NCI-H748 (cell line): ENCODE measurements at regions not wholly inside any gene's neighbourhood (a gene's known extent, or its start where the extent isn't known, plus 50 kb on each side); places are given as distances from the start of the nearest gene placed in this dataset.
A peak's percentile ranks its signal among the peaks of the same experiment; 100 is the strongest.
"Not testable (repeated sequence)": the region's sequence is repeated elsewhere in the genome, so short reads cannot be mapped to it uniquely, and the experiment has no call there.

Experiments used
- DNase-seq: peaks from one replicate; lab custom pipeline; 2025; ENCODE audit not compliant: unreplicated experiment; lab: John Stamatoyannopoulos, UW

GRCh38 chr15:36432161-36432560 lies 147.3 kb upstream of the CDIN1 start:
- DNase-seq = no peak

DNA sequence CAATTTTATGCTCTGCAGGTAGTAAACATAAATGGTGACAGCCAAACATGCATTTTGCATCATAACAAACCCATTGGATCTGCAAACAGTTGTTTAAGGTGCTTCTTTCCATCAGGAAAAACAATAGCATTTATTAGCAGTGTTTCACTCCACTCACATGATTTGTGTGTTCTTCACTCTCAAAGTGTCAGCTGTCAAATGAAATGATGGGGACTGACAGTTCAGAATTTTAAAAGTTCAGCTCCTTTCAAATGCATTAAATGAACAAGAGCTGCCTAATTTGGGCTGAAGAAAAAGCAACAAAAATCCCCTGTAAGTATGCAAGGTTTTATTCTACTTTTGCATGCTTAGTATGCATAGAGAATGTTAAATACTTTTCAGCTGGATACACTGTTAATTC lies 145.2 kb upstream of the CDIN1 start:
- no peak for DNase-seq

- no peak for DNase-seq
Observed at GRCh38 chr15:36438499-36438898, 140.9 kb upstream of the CDIN1 start.

DNA sequence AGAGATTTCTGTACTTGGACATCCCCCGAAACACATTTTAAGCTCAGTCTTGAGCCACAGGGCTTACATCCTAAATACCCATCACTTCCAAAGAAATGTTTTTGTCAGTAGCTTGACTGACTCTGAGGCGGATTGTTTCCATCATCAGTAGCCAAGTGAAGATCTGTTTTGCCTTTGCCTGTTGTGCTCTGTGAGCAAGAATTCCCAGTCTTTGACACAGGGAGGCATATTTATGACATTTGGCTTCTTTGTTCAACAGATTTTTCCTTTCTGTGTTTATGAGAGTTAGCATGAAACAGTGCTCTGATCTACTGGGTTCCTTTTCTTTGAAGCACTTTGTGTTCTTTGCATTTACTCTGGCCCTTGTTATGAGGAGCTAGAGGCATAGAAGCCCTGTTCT lies 132.1 kb upstream of the CDIN1 start:
- DNase-seq = no peak

DNA sequence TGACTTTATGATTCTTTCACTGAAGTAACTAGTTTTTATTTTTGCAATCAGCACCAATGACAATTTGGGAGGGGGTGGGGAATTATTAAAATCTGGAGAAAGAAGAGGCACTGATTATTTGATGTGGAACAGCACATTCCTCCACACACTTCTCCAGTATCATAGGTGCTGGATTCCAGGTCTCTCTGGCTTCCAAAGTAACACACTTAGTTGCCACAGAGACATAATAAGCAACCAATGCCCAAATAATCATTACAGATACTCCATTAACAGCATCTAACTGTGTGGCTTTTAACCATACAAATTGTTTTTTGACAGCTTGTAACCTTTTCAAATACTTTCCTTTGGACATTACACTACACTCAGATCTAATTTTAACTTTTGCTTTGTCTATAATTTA lies 131.0 kb upstream of the CDIN1 start:
- no peak for DNase-seq

- DNase-seq = no peak
Observed at GRCh38 chr15:36449084-36449661, 130.3 kb upstream of the CDIN1 start.

DNA sequence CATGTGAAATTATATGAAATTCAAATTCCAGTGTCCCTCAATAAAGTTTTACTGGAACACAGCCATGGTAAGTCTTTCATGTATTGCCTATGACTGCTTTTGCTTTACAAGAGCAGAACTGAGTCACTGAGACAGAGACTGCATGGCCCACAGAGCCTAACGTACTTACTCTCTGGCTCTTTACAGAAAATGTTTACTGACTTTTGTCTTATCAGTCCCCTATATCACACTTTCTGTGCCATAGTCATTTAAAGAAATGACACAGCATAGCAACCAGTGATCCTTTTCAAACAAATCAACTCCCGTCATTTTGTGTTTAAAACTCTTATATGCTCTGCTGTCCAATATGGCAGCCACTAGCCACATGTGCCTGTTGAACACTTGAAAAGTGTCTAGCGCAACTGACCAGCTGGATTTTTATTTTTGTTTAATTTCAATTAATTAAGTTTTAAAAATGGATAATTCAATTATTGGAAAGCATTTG lies 129.7 kb upstream of the CDIN1 start:
- DNase-seq = no peak

- not testable (repeated sequence) for DNase-seq
Observed at GRCh38 chr15:36454244-36454643, 125.2 kb upstream of the CDIN1 start.

- no peak for DNase-seq
Observed at GRCh38 chr15:36458411-36458810, 121.0 kb upstream of the CDIN1 start.

GRCh38 chr15:36465304-36465703 lies 114.1 kb upstream of the CDIN1 start:
- no peak for DNase-seq

DNA sequence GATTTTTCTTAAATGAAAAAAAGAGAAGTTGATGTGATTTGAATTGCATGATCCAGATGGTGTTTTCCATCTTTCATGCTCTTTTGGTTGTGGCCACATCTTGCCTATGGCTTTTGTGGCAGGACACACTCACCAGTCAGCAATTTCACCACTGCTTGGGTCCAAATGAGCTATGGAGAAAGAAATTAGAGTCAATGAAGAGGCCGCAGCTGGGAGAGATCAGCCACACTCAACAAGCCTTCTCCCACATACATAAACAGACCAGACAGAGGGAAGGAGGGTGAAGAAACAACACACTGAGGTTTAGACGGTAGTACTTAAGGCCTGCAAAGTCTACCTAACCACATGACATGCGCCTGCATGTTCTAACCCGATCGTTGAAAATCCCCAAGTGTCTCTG lies 110.7 kb upstream of the CDIN1 start:
- no peak for DNase-seq

- no peak for DNase-seq
Observed at GRCh38 chr15:36469311-36469966, 110.0 kb upstream of the CDIN1 start.

- no peak for DNase-seq
Observed at GRCh38 chr15:36472672-36473071, 106.8 kb upstream of the CDIN1 start.

DNA sequence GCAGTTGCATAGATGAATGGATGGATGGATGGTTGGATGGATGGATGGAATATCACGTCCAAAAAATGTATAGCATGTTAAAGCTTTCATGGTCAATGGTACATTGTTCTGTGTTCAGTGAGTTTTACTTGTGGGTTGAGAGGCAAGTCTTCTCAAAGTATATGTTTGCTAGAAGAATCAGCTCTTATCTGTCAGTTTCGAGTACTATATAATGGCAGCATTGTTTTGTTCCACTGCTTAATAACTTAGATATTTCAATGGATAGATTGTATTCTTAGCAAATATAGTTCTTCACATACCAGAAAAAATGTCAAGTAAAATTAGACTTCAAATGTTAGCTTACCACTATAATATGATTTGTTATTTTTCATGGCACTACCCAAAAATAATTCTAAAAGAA lies 100.9 kb upstream of the CDIN1 start:
- DNase-seq = no peak

DNA sequence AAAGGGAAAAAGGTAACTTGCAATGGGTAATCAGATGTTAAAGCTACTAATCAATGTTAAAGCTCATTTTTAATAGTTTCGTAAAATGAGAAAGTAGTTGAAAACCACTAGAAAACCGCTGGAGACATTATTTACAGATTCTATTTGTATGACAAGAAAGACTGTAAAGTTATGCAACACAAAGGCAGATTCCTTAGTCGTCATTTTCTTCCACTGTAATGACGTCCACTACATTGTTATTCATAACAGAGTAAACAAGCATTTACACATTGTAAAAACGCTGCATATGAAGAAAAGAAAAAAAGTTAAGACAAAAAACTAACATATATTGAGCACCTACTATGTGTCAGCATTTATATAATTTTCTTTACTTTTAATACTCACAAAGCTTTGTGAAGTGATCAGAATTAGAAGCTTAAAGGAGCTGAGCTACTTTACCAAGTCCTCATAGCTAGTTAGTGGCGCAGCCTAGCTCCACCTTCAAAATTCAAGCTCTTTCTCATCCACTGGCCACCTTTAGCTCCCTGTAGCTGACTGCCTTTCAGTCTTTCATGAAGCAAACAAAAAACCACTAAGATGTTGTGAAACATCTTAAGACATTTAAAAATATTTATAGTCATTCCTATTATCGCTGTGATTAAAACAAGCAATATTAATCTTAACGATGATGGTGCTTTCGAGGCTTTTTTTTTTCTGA lies 100.1 kb upstream of the CDIN1 start:
- DNase-seq = no peak

- no peak for DNase-seq
Observed at GRCh38 chr15:36481156-36481555, 98.3 kb upstream of the CDIN1 start.

- DNase-seq = no peak
Observed at GRCh38 chr15:36483409-36483808, 96.0 kb upstream of the CDIN1 start.

- no peak for DNase-seq
Observed at GRCh38 chr15:36484038-36484778, 95.2 kb upstream of the CDIN1 start.

DNA sequence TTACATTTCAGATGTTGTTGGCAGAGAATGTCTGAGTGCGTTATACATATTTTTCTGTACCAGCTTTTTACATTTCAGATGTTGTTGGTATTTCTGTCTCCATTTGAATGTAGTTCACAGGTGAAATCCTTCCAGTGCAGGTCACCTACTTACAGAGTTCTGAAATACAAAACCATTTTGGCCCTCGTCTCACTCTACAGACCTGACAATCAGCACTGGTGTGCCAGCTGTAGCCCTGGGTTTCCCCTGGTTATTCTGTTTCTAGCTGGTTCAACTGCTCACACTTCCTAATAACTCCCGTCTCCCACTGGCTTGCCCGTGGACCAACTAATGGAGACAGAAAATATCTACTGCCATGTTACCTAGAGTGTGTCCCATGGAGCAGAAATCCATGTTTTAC lies 87.5 kb upstream of the CDIN1 start:
- DNase-seq = no peak

- DNase-seq = peak; percentile 7
Observed at GRCh38 chr15:36495456-36495991, 83.9 kb upstream of the CDIN1 start.

DNA sequence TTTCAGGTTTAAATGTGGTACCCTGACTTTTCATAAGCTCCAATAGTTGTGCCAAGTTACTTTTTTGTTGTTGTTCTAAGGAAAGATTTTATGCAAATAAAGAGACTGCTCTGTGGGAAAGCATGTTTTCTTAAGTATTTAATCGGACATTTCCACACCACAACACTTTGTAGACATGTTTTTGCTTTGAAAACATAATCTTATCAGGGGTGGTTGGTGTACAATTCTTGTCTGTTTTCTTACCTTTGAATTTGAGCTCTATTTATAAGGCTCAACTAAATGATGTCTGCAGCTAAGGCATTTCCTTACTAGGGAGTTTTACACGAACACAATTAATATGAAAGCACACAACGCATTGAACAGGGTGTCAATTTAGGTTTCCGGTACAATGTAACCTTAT lies 81.5 kb upstream of the CDIN1 start:
- no peak for DNase-seq
